ENCODE measurements at regions not wholly inside any gene's neighbourhood (a gene's known extent, or its start where the extent isn't known, plus 50 kb on each side); places are given as distances from the start of the nearest gene placed in this dataset.

GRCh38 chrX:20529301-20529700, 262.6 kb upstream of the RPS6KA3 start:
- TF ChIP-seq CTCF (conservative IDR thresholded peaks at IDR 0.05) (no peak), EZH2 (IDR thresholded peaks at IDR 0.05; ENCODE audit: low read depth) (no peak)

Data from PC-9 (cell line).